OCI-LY1 (cell line): ENCODE measurements at regions not wholly inside any gene's neighbourhood (a gene's known extent, or its start where the extent isn't known, plus 50 kb on each side); places are given as distances from the start of the nearest gene placed in this dataset.

ENCODE experiments used
- CTCF ChIP-seq: fragments of 200-600 bp; sonication (generic), shearing (Covaris generic); IDR thresholded peaks from 2 replicates; pipeline ENCODE4 v1.5.1; 2017; ENCODE audit warnings: mild to moderate bottlenecking, antibody characterized with exemption, low read length, moderate library complexity, mixed read lengths
- EZH2 ChIP-seq: fragments of 200-600 bp; sonication (generic), shearing (Covaris generic); IDR thresholded peaks from 2 replicates; pipeline ENCODE4 v1.8.0; 2017; ENCODE audit warnings: borderline replicate concordance, mixed run types, mild to moderate bottlenecking, antibody characterized with exemption, low read length, moderate library complexity, mixed read lengths

GRCh38 chr14:99325016-99325415 is 53.0 kb upstream of the BCL11B start:
- TF ChIP-seq CTCF, result no peak
- no peak for TF ChIP-seq EZH2
